OCI-LY1 (cell line): ENCODE measurements at regions not wholly inside any gene's neighbourhood (a gene's known extent, or its start where the extent isn't known, plus 50 kb on each side); places are given as distances from the start of the nearest gene placed in this dataset.

Source experiments
- CTCF ChIP-seq: fragments of 200-600 bp; sonication (generic), shearing (Covaris generic); IDR thresholded peaks from 2 replicates; pipeline ENCODE4 v1.5.1; 2017; ENCODE audit warnings: mild to moderate bottlenecking, antibody characterized with exemption, low read length, moderate library complexity, mixed read lengths
- EZH2 ChIP-seq: fragments of 200-600 bp; sonication (generic), shearing (Covaris generic); IDR thresholded peaks from 2 replicates; pipeline ENCODE4 v1.8.0; 2017; ENCODE audit warnings: borderline replicate concordance, mixed run types, mild to moderate bottlenecking, antibody characterized with exemption, low read length, moderate library complexity, mixed read lengths

- TF ChIP-seq CTCF (no peak), EZH2 (no peak)
Measured at GRCh38 chr5:3432135-3432534, 163.5 kb upstream of the IRX1 start.
